Lower leg skin (tissue), 3 donors: ENCODE measurements at regions not wholly inside any gene's neighbourhood (a gene's known extent, or its start where the extent isn't known, plus 50 kb on each side); places are given as distances from the start of the nearest gene placed in this dataset.

Experiments
- CTCF ChIP-seq, 3 donors: fragments of 450-650 bp; IDR thresholded peaks; one replicate each; pipeline ENCODE4 v1.5.1; 2016; ENCODE audit warnings: antibody characterized with exemption in 3 of 3, mild to moderate bottlenecking in 3 of 3, moderate library complexity in 2 of 3
- POLR2A ChIP-seq, 2 donors: fragments of 450-650 bp; IDR thresholded peaks; one replicate each; pipeline ENCODE4 v1.6.1; 2016 to 2017; ENCODE audit warnings: antibody characterized with exemption in 2 of 2, mild to moderate bottlenecking in 1 of 2, moderate library complexity in 1 of 2

- TF ChIP-seq CTCF (IDR thresholded peaks at IDR 0.05) (no peak), POLR2A (IDR thresholded peaks at IDR 0.05) (no peak)
Observed at GRCh38 chr13:90253806-90254205, 1093.7 kb upstream of the MIR17HG start.
